H9 (cell line): ENCODE measurements at regions not wholly inside any gene's neighbourhood (a gene's known extent, or its start where the extent isn't known, plus 50 kb on each side); places are given as distances from the start of the nearest gene placed in this dataset.

Experiments
- DNase-seq: peaks from one replicate; pipeline ENCODE4 v3.0.0-alpha.2; 2017
- H2AFZ ChIP-seq: one replicate; pipeline ENCODE4 v1.6.1; 2013; ENCODE audit warnings: mild to moderate bottlenecking, low read length, control low read depth, moderate library complexity
- H2AK5ac ChIP-seq: 2 replicates; pipeline ENCODE4 v1.6.1; 2013; ENCODE audit warnings: low read length, control low read depth, mixed read lengths; ENCODE audit not compliant: insufficient read length
- H2BK120ac ChIP-seq: one replicate; pipeline ENCODE4 v1.6.1; 2013; ENCODE audit warnings: low read depth, mild to moderate bottlenecking, low read length, control low read depth, inconsistent platforms; ENCODE audit not compliant: poor library complexity, severe bottlenecking
- H2BK12ac ChIP-seq: 2 replicates; pipeline ENCODE4 v1.6.1; 2013; ENCODE audit warnings: low read length, control low read depth, mixed read lengths, low read depth; ENCODE audit not compliant: insufficient read length
- H2BK15ac ChIP-seq: 2 replicates; pipeline ENCODE4 v1.6.1; 2013; ENCODE audit warnings: low read depth, low read length, control low read depth
- H2BK20ac ChIP-seq: one replicate; pipeline ENCODE4 v1.6.1; 2013; ENCODE audit warnings: low read depth, mild to moderate bottlenecking, low read length, control low read depth, inconsistent platforms; ENCODE audit not compliant: poor library complexity, severe bottlenecking
- H2BK5ac ChIP-seq: 2 replicates; pipeline ENCODE4 v1.6.1; 2013; ENCODE audit warnings: low read length, control low read depth, mixed read lengths; ENCODE audit not compliant: insufficient read length
- H3K14ac ChIP-seq: 2 replicates; pipeline ENCODE4 v1.6.1; 2013; ENCODE audit warnings: low read length, control low read depth; ENCODE audit not compliant: insufficient read depth
- H3K18ac ChIP-seq: 2 replicates; pipeline ENCODE4 v1.6.1; 2013; ENCODE audit warnings: low read depth, mild to moderate bottlenecking, mixed read lengths, low read length, control low read depth; ENCODE audit not compliant: insufficient read length
- H3K23ac ChIP-seq: 2 replicates; pipeline ENCODE4 v1.6.1; 2013; ENCODE audit warnings: low read length, control low read depth, mixed read lengths, low read depth; ENCODE audit not compliant: insufficient read length
- H3K23me2 ChIP-seq: 2 replicates; pipeline ENCODE4 v1.6.1; 2013; ENCODE audit warnings: low read depth, mild to moderate bottlenecking, mixed read lengths, low read length, control low read depth; ENCODE audit not compliant: insufficient read length, poor library complexity, severe bottlenecking
- H3K27ac ChIP-seq: 2 replicates; pipeline ENCODE4 v1.5.1; 2013; ENCODE audit warnings: low read length, control low read depth, mixed read lengths, low read depth; ENCODE audit not compliant: insufficient read length
- H3K27me3 ChIP-seq: 2 replicates; pipeline ENCODE4 v1.6.1; 2013; ENCODE audit warnings: low read length, control low read depth, inconsistent platforms; ENCODE audit not compliant: insufficient read depth
- H3K4ac ChIP-seq: 2 replicates; pipeline ENCODE4 v1.6.1; 2013; ENCODE audit warnings: low read depth, mild to moderate bottlenecking, control low read depth, inconsistent platforms, low read length, moderate library complexity
- H3K4me1 ChIP-seq: 2 replicates; pipeline ENCODE4 v1.6.1; 2013; ENCODE audit warnings: low read length, control low read depth, inconsistent platforms; ENCODE audit not compliant: insufficient read depth
- H3K4me2 ChIP-seq: 2 replicates; pipeline ENCODE4 v1.6.1; 2013; ENCODE audit warnings: low read length, control low read depth, mixed read lengths; ENCODE audit not compliant: insufficient read length, insufficient read depth
- H3K56ac ChIP-seq: 2 replicates; pipeline ENCODE4 v1.6.1; 2013; ENCODE audit warnings: low read depth, mild to moderate bottlenecking, mixed read lengths, low read length, control low read depth; ENCODE audit not compliant: insufficient read length
- H3K79me1 ChIP-seq: 2 replicates; pipeline ENCODE4 v1.6.1; 2013; ENCODE audit warnings: low read depth, mild to moderate bottlenecking, moderate library complexity, low read length, control low read depth, inconsistent platforms; ENCODE audit not compliant: insufficient read depth, poor library complexity, severe bottlenecking
- H3K79me2 ChIP-seq: 2 replicates; pipeline ENCODE4 v1.6.1; 2013; ENCODE audit warnings: low read length, control low read depth, inconsistent platforms; ENCODE audit not compliant: insufficient read depth
- H3K9ac ChIP-seq: 2 replicates; pipeline ENCODE4 v1.6.1; 2013; ENCODE audit warnings: low read length, control low read depth, mixed read lengths; ENCODE audit not compliant: insufficient read length; ENCODE audit errors: extremely low read depth
- H3K9me3 ChIP-seq: one replicate; pipeline ENCODE4 v1.6.1; 2013; ENCODE audit warnings: low read depth, low read length, inconsistent platforms; ENCODE audit not compliant: control insufficient read depth
- H3T11ph ChIP-seq: one replicate; pipeline ENCODE4 v1.6.1; 2013; ENCODE audit warnings: mild to moderate bottlenecking, low read length, control low read depth, inconsistent platforms
- H4K20me1 ChIP-seq: one replicate; pipeline ENCODE4 v1.6.1; 2013; ENCODE audit not compliant: control insufficient read depth, insufficient read length, insufficient read depth
- H4K5ac ChIP-seq: 2 replicates; pipeline ENCODE4 v1.6.1; 2013; ENCODE audit warnings: low read depth, mild to moderate bottlenecking, mixed read lengths, low read length, control low read depth; ENCODE audit not compliant: insufficient read length
- H4K8ac ChIP-seq: replicated peaks from 2 replicates; pipeline ENCODE4 v1.6.1; 2013; ENCODE audit warnings: low read length, control low read depth, mixed read lengths, low read depth; ENCODE audit not compliant: insufficient read length
- H4K91ac ChIP-seq: 2 replicates; pipeline ENCODE4 v1.6.1; 2013; ENCODE audit warnings: low read depth, mild to moderate bottlenecking, moderate library complexity, mixed read lengths, low read length, control low read depth; ENCODE audit not compliant: insufficient read length
- H3K27ac Mint-ChIP-seq, 3 experiments: 2 replicates in 2 of 3; 3 replicates in 1 of 3; pipeline ENCODE4 v1.8.0; 2020 to 2021; ENCODE audit warnings: mixed read lengths in 3 of 3, mild to moderate bottlenecking in 1 of 3, moderate library complexity in 1 of 3
- H3K27me3 Mint-ChIP-seq: 2 replicates; pipeline ENCODE4 v1.8.0; 2021; ENCODE audit warnings: low read depth, mild to moderate bottlenecking, moderate library complexity, mixed read lengths
- H3K36me3 Mint-ChIP-seq, 3 experiments: 2 replicates in 2 of 3; 3 replicates in 1 of 3; pipeline ENCODE4 v1.8.0; 2020 to 2021; ENCODE audit warnings: low read depth in 3 of 3, mixed read lengths in 3 of 3; ENCODE audit not compliant: insufficient read depth in 1 of 3
- H3K4me1 Mint-ChIP-seq, 2 experiments: 2 replicates each; pipeline ENCODE4 v1.8.0; 2020; ENCODE audit warnings: mixed read lengths in 2 of 2
- H3K4me3 Mint-ChIP-seq, 2 experiments: 2 replicates in 1 of 2; 3 replicates in 1 of 2; pipeline ENCODE4 v1.8.0; 2020 to 2021; ENCODE audit warnings: mild to moderate bottlenecking in 2 of 2, mixed read lengths in 2 of 2, moderate library complexity in 1 of 2
- H3K9me3 Mint-ChIP-seq, 2 experiments: 2 replicates in 1 of 2; 3 replicates in 1 of 2; pipeline ENCODE4 v1.8.0; 2020; ENCODE audit warnings: mild to moderate bottlenecking in 2 of 2, mixed read lengths in 2 of 2, moderate library complexity in 1 of 2
- WGBS: extraction: QIAGEN DNeasy Blood & Tissue Kit; methylation state at CpG from one replicate; pipeline ENCODE4 v1.1.7; 2013; ENCODE audit warnings: missing lambda C conversion rate, low lambda C conversion rate, mixed read lengths; ENCODE audit not compliant: insufficient read length; ENCODE audit errors: extremely low coverage; 5-methylcytosine and 5-hydroxymethylcytosine counted together
- TF ChIP-seq, protein P1 (sequence below): fragments of 200-600 bp; sonication (generic); conservative IDR thresholded peaks from 3 replicates; pipeline ENCODE4 v1.8.0; 2021; ENCODE audit warnings: antibody characterized with exemption, mild to moderate bottlenecking

DNA sequence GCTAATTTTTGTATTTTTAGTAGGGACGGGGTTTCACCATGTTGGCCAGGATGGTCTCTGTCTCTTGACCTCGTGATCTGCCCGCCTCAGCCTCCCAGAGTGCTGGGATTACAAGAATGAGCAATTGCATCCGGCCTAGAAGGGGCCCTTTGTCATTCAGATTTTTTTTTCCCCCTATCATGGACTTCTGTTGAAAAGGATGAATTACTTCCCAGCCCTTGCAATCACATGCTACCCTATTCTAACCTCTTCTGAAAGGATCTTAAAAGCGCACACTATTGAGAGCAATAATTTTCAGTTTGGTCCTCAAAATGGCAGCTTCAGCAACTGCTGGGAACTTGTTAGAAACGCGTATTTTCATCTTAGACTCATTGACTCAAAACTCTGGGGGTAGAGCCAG is 575.6 kb upstream of the KIRREL3 start:
- Histone ChIP-seq H4K20me1 (no peaks in the 10 kb centered on the region), H2AK5ac (no peak overlapping the region), H3K23ac (no peak overlapping the region), H3K9ac (no peak overlapping the region), H4K91ac (no peak overlapping the region), H3K4me1 (peaks cover 2% of the 10 kb centered on the region; the same call in 1 of the 2 replicates), H2BK12ac (no peak overlapping the region), H3K9me3 (no peaks in the 10 kb centered on the region), H2BK15ac (no peak overlapping the region), H2BK120ac (no peak overlapping the region), H3K56ac (no peak overlapping the region), H3K79me1 (no peaks in the 10 kb centered on the region), H3K23me2 (no peaks in the 10 kb centered on the region), H3K4ac (no peak overlapping the region), H3K27me3 (no peaks in the 10 kb centered on the region), H4K5ac (no peak overlapping the region), H3K4me2 (no peak overlapping the region), H2BK20ac (no peak overlapping the region), H3K27ac (no peak overlapping the region), H3T11ph (no peak overlapping the region), H3K18ac (no peak overlapping the region), H3K14ac (no peak overlapping the region), H2BK5ac (no peak overlapping the region), H2AFZ (no peak overlapping the region), H3K79me2 (no peaks in the 10 kb centered on the region), H4K8ac (no peak overlapping the region)
- TF ChIP-seq, protein P1, sequence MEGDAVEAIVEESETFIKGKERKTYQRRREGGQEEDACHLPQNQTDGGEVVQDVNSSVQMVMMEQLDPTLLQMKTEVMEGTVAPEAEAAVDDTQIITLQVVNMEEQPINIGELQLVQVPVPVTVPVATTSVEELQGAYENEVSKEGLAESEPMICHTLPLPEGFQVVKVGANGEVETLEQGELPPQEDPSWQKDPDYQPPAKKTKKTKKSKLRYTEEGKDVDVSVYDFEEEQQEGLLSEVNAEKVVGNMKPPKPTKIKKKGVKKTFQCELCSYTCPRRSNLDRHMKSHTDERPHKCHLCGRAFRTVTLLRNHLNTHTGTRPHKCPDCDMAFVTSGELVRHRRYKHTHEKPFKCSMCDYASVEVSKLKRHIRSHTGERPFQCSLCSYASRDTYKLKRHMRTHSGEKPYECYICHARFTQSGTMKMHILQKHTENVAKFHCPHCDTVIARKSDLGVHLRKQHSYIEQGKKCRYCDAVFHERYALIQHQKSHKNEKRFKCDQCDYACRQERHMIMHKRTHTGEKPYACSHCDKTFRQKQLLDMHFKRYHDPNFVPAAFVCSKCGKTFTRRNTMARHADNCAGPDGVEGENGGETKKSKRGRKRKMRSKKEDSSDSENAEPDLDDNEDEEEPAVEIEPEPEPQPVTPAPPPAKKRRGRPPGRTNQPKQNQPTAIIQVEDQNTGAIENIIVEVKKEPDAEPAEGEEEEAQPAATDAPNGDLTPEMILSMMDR = no peak
- no CpG with 5 or more reads among the region's 7 CpGs for WGBS
- Mint-ChIP-seq H3K4me1 (peaks cover 18 to 22% of the 10 kb centered on the region in 2 experiments), H3K36me3 (peaks cover 0 to 2% (median 0%) of the 10 kb centered on the region in 3 experiments; a peak in 2 of 7 replicates), H3K4me3 (no peak overlapping the region; a peak in 1 of 5 replicates), H3K9me3 (no peaks in the 10 kb centered on the region; a peak in 1 of 5 replicates), H3K27ac (no peak overlapping the region; a peak in 1 of 7 replicates), H3K27me3 (no peaks in the 10 kb centered on the region; the same call in 1 of the 2 replicates)
- no peak for DNase-seq
